ENCODE measurements at regions not wholly inside any gene's neighbourhood (a gene's known extent, or its start where the extent isn't known, plus 50 kb on each side); places are given as distances from the start of the nearest gene placed in this dataset.

GRCh38 chr2:121006743-121007489 lies 271.2 kb downstream of the GLI2 start:
- H3K4me1 Mint-ChIP-seq (ENCODE audit: low read depth in 2 of 2), result no peaks in the 10 kb centered on the region
- H3K27me3 Mint-ChIP-seq, result peaks cover 15 to 19% of the 10 kb centered on the region in 2 donors
- no peaks in the 10 kb centered on the region for H3K36me3 Mint-ChIP-seq (ENCODE audit: insufficient read depth)
- no peak overlapping the region for H3K4me3 Mint-ChIP-seq
- DNase-seq (no peak), ATAC-seq (replicated peaks) (no peak)
- H3K9me3 Mint-ChIP-seq, result peaks cover 0 to 9% of the 10 kb centered on the region in 2 donors
- no peak overlapping the region for H3K27ac Mint-ChIP-seq

GRCh38 chr2:121007490-121007853 lies 271.8 kb downstream of the GLI2 start:
- Mint-ChIP-seq H3K36me3 (ENCODE audit: insufficient read depth) (no peaks in the 10 kb centered on the region), H3K4me3 (no peak overlapping the region), H3K9me3 (peaks cover 0 to 9% of the 10 kb centered on the region in 2 donors), H3K27me3 (peaks cover 15 to 19% of the 10 kb centered on the region in 2 donors), H3K27ac (no peak overlapping the region), H3K4me1 (ENCODE audit: low read depth in 2 of 2) (no peaks in the 10 kb centered on the region)
- DNase-seq (no peak), ATAC-seq (replicated peaks) (no peak)

GRCh38 chr2:121008975-121009374 lies 273.3 kb downstream of the GLI2 start:
- H3K36me3 Mint-ChIP-seq (ENCODE audit: insufficient read depth), result no peaks in the 10 kb centered on the region
- H3K4me3 Mint-ChIP-seq, result no peak overlapping the region
- H3K27me3 Mint-ChIP-seq, result peaks cover 15 to 19% of the 10 kb centered on the region in 2 donors
- no peak for DNase-seq
- H3K9me3 Mint-ChIP-seq, result peaks cover 0 to 9% of the 10 kb centered on the region in 2 donors
- H3K27ac Mint-ChIP-seq, result no peak overlapping the region
- ATAC-seq (replicated peaks), result no peak
- no peaks in the 10 kb centered on the region for H3K4me1 Mint-ChIP-seq (ENCODE audit: low read depth in 2 of 2)

GRCh38 chr2:121010998-121011397 lies 274.0 kb downstream of the TFCP2L1 start:
- Mint-ChIP-seq H3K36me3 (ENCODE audit: insufficient read depth) (no peaks in the 10 kb centered on the region), H3K4me1 (ENCODE audit: low read depth in 2 of 2) (no peaks in the 10 kb centered on the region)
- DNase-seq, result no peak

DNA sequence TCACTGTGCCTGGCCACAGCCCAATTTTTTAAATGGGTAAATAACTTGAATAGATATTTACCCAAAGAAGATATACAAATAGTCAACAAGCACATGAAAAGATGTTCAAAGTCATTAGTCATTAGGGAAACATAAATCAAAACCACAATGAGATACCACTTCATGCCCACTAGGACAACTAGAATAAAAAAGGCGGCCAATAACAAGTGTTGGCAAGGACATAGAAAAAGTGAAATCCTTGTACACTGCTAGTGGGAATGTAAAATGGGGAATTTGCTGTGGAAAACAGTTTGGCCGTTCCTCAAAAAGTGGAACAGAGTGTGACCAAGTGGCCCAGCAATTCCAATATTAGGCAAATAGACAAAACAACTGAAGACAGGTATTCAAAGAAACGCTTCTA lies 270.1 kb downstream of the TFCP2L1 start:
- ATAC-seq (replicated peaks) (no peak), DNase-seq (no peak)
- Mint-ChIP-seq H3K4me3 (no peak overlapping the region), H3K27ac (no peak overlapping the region), H3K36me3 (ENCODE audit: insufficient read depth) (no peaks in the 10 kb centered on the region), H3K9me3 (no peaks in the 10 kb centered on the region), H3K4me1 (ENCODE audit: low read depth in 2 of 2) (no peaks in the 10 kb centered on the region), H3K27me3 (peaks cover 7 to 10% of the 10 kb centered on the region in 2 donors)

More at GRCh38 chr2:121010998-121011397, 274.0 kb downstream of the TFCP2L1 start:
- Mint-ChIP-seq H3K27me3 (peaks cover 15 to 19% of the 10 kb centered on the region in 2 donors), H3K27ac (no peak overlapping the region), H3K9me3 (peaks cover 0 to 9% of the 10 kb centered on the region in 2 donors), H3K4me3 (no peak overlapping the region)
- ATAC-seq (replicated peaks), result no peak

GRCh38 chr2:121015971-121016485 lies 269.0 kb downstream of the TFCP2L1 start:
- no peak overlapping the region for H3K27ac Mint-ChIP-seq
- H3K27me3 Mint-ChIP-seq, result peaks cover 9 to 10% of the 10 kb centered on the region in 2 donors
- DNase-seq, result no peak
- H3K36me3 Mint-ChIP-seq (ENCODE audit: insufficient read depth), result no peaks in the 10 kb centered on the region
- ATAC-seq (replicated peaks), result no peak
- H3K4me1 Mint-ChIP-seq (ENCODE audit: low read depth in 2 of 2), result no peaks in the 10 kb centered on the region
- no peak overlapping the region for H3K4me3 Mint-ChIP-seq
- no peaks in the 10 kb centered on the region for H3K9me3 Mint-ChIP-seq

- no peaks in the 10 kb centered on the region for H3K36me3 Mint-ChIP-seq (ENCODE audit: insufficient read depth)
- H3K4me3 Mint-ChIP-seq, result no peak overlapping the region
- peaks cover 16 to 17% of the 10 kb centered on the region in 2 donors for H3K27me3 Mint-ChIP-seq
- H3K9me3 Mint-ChIP-seq, result no peaks in the 10 kb centered on the region
- ATAC-seq (replicated peaks) (no peak), DNase-seq (no peak)
- no peaks in the 10 kb centered on the region for H3K4me1 Mint-ChIP-seq (ENCODE audit: low read depth in 2 of 2)
- H3K27ac Mint-ChIP-seq, result no peak overlapping the region
These were observed 267.6 kb downstream of the TFCP2L1 start for GRCh38 chr2:121017396-121017795.

- ATAC-seq (replicated peaks) (no peak), DNase-seq (no peak)
- no peak overlapping the region for H3K27ac Mint-ChIP-seq
- no peaks in the 10 kb centered on the region for H3K4me1 Mint-ChIP-seq (ENCODE audit: low read depth in 2 of 2)
- H3K27me3 Mint-ChIP-seq, result peaks cover 16 to 17% of the 10 kb centered on the region in 2 donors
- no peaks in the 10 kb centered on the region for H3K36me3 Mint-ChIP-seq (ENCODE audit: insufficient read depth)
- H3K9me3 Mint-ChIP-seq, result no peaks in the 10 kb centered on the region
- no peak overlapping the region for H3K4me3 Mint-ChIP-seq
These were observed 266.6 kb downstream of the TFCP2L1 start for GRCh38 chr2:121018136-121019061.

DNA sequence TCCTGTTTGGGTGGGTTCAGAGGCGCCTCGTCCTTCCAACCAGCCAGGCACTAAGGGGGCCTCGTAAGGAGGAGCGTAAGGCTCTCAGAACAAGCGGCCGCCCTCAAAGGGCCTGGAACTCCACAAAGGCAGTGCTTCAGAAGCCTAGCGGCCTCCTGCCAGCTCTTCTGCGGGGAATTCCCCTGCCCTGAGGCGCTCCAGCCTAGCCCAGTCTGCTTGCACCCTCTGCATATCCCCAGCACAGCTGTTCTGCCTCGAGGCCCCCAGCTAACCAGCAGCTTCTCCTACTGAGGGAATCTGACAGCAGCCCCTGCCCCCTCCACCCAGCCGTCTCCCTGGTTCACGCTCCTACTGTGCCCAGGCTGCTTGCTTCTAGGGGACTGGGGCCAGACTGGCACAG lies 265.9 kb downstream of the TFCP2L1 start:
- ATAC-seq (replicated peaks) (no peak), DNase-seq (no peak)
- Mint-ChIP-seq H3K4me3 (no peak overlapping the region), H3K4me1 (ENCODE audit: low read depth in 2 of 2) (no peaks in the 10 kb centered on the region), H3K9me3 (no peaks in the 10 kb centered on the region), H3K36me3 (ENCODE audit: insufficient read depth) (no peaks in the 10 kb centered on the region), H3K27me3 (peaks cover 16 to 17% of the 10 kb centered on the region in 2 donors), H3K27ac (no peak overlapping the region)

- ATAC-seq (replicated peaks), result no peak
- H3K9me3 Mint-ChIP-seq, result no peaks in the 10 kb centered on the region
- no peaks in the 10 kb centered on the region for H3K36me3 Mint-ChIP-seq (ENCODE audit: insufficient read depth)
- H3K4me3 Mint-ChIP-seq, result no peak overlapping the region
- H3K4me1 Mint-ChIP-seq (ENCODE audit: low read depth in 2 of 2), result no peaks in the 10 kb centered on the region
- DNase-seq, result no peak
- H3K27me3 Mint-ChIP-seq, result peaks cover 16 to 17% of the 10 kb centered on the region in 2 donors
- H3K27ac Mint-ChIP-seq, result no peak overlapping the region
These were observed 265.2 kb downstream of the TFCP2L1 start for GRCh38 chr2:121019756-121020155.

- DNase-seq (no peak), ATAC-seq (replicated peaks) (no peak)
- H3K36me3 Mint-ChIP-seq (ENCODE audit: insufficient read depth), result no peaks in the 10 kb centered on the region
- H3K27me3 Mint-ChIP-seq, result peaks cover 16 to 17% of the 10 kb centered on the region in 2 donors
- no peak overlapping the region for H3K4me3 Mint-ChIP-seq
- peaks cover 0 to 8% of the 10 kb centered on the region in 2 donors for H3K9me3 Mint-ChIP-seq
- H3K27ac Mint-ChIP-seq, result no peak overlapping the region
- H3K4me1 Mint-ChIP-seq (ENCODE audit: low read depth in 2 of 2), result no peaks in the 10 kb centered on the region
These were observed 263.3 kb downstream of the TFCP2L1 start for GRCh38 chr2:121021685-121022084.

GRCh38 chr2:121028577-121028976 lies 256.4 kb downstream of the TFCP2L1 start:
- peaks cover 15 to 17% of the 10 kb centered on the region in 2 donors for H3K27me3 Mint-ChIP-seq
- no peaks in the 10 kb centered on the region for H3K4me1 Mint-ChIP-seq (ENCODE audit: low read depth in 2 of 2)
- no peaks in the 10 kb centered on the region for H3K36me3 Mint-ChIP-seq (ENCODE audit: insufficient read depth)
- no peak for DNase-seq
- no peak for ATAC-seq (replicated peaks)
- H3K27ac Mint-ChIP-seq, result no peak overlapping the region
- H3K4me3 Mint-ChIP-seq, result no peak overlapping the region
- peaks cover 2 to 8% of the 10 kb centered on the region in 2 donors for H3K9me3 Mint-ChIP-seq

DNA sequence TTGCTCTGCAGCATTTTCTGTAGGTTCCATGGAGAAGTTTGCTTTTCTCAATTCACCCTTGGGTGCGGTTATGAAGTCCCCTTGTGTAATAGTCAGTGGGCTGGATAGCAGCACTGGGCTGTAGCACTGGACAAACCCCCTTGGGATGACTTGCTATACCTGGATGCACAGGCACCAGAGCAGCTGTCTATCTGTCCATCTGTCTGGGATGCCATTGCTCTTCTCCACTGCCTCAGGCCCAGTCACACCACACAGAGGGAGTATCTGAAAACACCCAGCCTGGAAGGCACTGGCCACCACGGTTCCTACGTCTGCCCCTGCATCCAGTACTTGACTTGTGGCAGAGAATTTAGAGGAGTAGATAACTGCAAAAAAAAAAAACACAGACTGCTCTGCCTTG lies 254.5 kb downstream of the TFCP2L1 start:
- H3K4me1 Mint-ChIP-seq (ENCODE audit: low read depth in 2 of 2), result no peaks in the 10 kb centered on the region
- H3K27ac Mint-ChIP-seq, result no peak overlapping the region
- peaks cover 2 to 4% of the 10 kb centered on the region in 2 donors for H3K9me3 Mint-ChIP-seq
- no peaks in the 10 kb centered on the region for H3K36me3 Mint-ChIP-seq (ENCODE audit: insufficient read depth)
- no peak for ATAC-seq (replicated peaks)
- H3K4me3 Mint-ChIP-seq, result no peak overlapping the region
- peaks cover 19 to 23% of the 10 kb centered on the region in 2 donors for H3K27me3 Mint-ChIP-seq
- DNase-seq, result no peak
